HG03342 (cell line): ENCODE measurements at regions not wholly inside any gene's neighbourhood (a gene's known extent, or its start where the extent isn't known, plus 50 kb on each side); places are given as distances from the start of the nearest gene placed in this dataset.
"Not testable (repeated sequence)": the region's sequence is repeated elsewhere in the genome, so short reads cannot be mapped to it uniquely, and the experiment has no call there.

ENCODE experiments used
- ATAC-seq: cut with Tn5 transposase; IDR thresholded peaks from one replicate; pipeline ENCODE4 v1.9.1; 2021; ENCODE audit warnings: mild to moderate bottlenecking, moderate library complexity; ENCODE audit not compliant: unreplicated experiment

GRCh38 chr3:110576960-110577359 is 494.7 kb upstream of the NECTIN3 start:
- no peak for ATAC-seq

GRCh38 chr3:110577854-110578253 is 493.8 kb upstream of the NECTIN3 start:
- no peak for ATAC-seq

DNA sequence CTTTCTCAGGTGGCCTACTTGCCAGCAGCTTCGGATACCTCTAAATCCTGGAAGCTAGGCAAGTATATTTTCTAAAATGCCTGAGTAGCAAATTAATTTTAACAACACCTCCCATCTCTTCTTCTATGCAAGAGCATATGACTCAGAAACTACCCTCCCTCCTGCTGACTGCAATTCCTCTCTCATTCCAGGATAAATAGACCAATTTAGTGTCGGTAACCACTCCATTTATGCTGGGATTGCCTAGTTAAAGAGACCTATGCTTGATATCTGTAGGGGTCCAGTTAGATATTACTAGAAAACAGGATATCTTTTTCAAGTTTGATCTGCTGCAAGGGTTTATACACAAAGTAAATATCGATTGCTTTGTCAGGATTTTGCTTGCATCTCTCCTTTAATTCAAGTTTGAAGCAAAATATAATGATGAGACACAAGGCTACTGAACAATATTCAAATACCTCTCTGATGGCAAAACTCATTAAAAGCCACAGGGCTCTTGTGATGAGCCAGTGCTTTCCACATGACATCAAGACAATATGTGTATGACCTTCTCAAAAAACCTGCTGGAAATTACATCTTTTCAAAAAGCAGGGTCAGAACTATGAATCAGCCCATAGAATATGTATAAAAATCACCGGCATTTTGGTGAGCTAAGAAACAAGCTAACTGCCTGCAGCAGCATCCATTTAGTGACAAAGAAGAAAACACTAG is 491.6 kb upstream of the NECTIN3 start:
- ATAC-seq, result no peak

DNA sequence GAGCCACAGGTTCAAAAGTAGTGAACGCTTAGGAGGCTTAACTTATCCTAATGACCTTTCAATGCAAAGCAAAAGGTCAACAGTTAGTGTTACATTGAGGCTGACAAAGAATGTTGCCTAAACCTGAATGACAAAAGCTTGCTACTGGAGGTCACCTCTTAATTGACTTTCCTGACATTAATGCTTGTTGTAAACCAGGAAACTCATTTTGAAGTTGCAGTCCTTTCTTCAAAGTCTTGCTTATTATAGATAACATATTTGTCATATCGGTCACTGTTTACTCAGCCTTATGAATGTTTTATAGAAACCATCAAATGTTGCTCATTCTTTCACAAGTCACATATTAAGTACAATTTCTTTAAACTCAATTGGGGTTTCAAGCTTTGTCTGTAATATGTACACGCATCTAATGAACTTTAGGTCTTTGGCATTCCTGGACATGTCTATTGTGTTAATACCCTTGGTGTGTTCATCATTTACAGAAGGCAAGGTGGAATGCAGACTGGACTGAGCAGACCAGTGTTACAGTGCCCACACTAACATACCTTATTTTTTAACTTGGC is 488.2 kb upstream of the NECTIN3 start:
- no peak for ATAC-seq

DNA sequence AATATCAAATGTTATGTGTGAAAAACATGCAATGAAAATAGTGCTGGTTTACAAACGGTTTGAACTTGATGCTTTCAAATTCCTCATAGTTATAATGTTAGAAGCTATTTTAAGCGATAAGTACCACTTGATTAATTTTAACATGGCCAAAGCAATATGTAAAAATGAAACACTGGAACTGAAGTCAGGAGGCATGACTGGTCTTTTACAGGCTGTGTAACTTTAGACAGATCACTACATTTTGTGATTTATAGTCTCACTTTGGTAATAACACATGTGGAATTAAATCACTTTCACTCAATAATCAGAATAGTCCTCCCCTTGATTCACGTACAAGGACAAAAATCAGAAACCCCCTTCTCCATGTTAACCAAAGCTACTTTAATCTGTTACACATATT is 482.7 kb upstream of the NECTIN3 start:
- no peak for ATAC-seq

DNA sequence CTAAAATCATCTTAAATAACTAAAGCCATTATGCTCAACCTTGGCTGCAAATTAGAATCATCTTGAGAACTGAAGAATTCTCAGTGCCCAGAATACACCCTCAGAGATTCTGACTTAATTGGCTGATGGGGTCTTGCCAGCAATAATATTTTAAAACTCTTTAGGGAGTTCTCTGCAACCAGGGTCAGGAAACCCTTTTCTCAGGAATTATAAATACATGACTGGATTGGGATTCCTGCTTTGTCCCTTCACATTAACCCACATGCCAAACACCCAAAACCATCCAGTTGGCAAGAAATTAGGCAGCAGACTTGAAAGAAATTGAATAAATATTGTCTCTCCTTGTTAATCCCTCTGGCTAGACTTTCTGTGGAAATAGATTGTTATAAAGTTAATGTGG is 482.3 kb upstream of the NECTIN3 start:
- no peak for ATAC-seq

GRCh38 chr3:110593749-110594148 is 477.9 kb upstream of the NECTIN3 start:
- ATAC-seq, result no peak

GRCh38 chr3:110598847-110599490 is 472.6 kb upstream of the NECTIN3 start:
- ATAC-seq, result no peak

DNA sequence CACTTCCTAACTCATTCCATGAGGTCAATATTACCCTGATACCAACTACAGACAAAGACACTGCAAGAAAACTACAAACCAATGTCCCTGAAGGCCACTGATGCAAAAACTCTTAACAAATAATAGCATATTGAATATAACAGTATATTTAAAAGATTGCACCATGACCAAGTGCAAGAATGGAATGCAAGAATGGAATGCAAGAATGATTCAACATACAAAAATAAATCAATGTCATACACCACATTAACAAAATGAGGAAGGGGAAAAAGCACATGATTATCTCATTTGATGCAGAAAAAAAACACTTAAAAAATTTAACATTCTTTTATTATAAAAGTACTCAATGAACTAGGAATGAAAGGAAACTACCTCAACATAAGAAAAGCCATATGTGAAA is 463.1 kb upstream of the NECTIN3 start:
- no peak for ATAC-seq

- no peak for ATAC-seq
Measured at GRCh38 chr3:110612045-110612444, 459.6 kb upstream of the NECTIN3 start.

DNA sequence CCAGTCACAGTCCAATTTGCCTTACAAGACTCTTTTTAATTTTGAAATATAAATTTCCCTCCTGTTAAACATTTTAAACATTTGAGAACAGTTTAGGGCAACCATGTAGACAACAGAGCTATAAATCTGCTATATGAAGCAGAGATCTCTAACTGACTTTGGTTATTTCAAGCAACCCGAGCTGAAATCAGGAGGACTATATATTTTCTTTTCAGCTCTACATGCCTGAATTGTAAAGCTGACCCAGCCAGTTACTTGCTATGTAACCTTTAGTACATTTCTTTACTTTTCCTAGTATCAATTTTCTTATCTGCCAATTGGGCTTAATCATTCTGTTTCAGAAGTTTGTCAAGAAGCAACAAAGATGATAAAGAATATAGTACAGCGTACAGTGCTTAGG is 457.4 kb upstream of the NECTIN3 start:
- ATAC-seq, result no peak

DNA sequence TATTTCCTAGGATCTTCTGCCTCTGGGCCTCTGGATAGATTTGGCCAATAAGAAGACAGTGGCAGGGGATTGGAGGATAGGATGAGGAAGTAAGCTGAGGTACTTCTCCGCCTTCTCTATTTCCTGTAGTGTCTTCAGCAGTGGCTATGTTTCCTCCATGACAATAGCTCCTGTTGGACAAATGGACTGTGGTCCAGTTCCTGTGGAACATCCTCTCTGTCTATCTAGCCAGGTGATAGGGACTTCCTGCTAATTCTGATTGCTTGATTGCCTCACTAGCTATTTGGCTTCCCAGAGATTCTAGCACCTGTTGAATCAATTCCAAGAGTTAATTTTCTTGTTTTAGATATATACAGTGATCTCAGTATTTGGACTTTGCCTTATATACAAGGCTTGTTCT is 456.2 kb upstream of the NECTIN3 start:
- no peak for ATAC-seq

DNA sequence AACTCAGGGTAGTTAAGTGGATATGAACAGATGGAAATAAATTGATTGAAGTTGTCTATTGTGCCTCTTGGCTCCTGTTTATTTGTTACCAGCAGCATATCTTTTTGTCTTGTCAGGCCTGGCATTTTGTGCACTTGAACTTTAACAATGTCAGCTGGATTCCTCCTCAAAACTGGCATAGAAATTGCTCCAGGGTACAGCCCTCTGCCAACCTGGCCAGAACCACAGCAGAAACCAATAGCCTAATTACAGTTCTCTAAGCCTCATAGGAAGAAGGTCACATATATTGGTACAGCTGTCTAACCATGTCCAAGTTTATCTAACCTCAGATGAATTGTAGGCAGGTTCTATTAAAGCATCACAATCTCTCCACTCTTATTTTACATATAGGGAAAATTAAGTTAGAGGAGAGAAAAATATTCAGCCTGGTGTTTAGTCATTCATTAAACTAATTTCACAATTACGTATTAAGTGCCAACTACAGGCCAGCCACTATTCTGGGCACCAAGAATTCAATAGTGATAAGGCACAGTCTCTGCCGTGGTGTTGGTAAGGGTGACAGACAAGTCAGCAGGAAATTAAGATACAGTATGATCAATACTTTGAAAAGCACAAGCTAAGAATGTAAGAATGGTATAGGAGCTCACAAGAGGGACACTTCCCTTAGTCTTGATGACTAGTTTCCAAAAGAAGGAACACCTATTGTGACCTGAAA is 452.9 kb upstream of the NECTIN3 start:
- ATAC-seq, result no peak

- ATAC-seq, result no peak
Measured at GRCh38 chr3:110620118-110620517, 451.5 kb upstream of the NECTIN3 start.

DNA sequence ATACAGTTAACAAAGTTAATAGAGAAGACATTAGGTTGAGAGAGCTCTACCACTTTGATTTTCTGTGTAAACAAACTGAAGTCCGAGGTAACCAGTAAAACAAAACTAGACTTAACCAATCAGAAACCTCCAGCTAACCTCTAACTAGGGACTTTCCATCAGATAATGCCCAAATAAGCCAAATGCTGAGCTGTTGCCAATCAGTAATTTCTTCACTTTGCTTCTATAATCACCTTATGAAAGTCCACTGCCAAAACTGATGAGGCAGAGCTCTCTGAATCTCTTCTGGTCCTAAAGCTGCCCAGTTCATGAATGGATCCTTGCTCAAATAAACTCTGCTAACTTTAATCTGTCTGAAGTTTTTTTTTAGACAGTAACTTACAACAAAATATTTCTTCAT is 448.0 kb upstream of the NECTIN3 start:
- no peak for ATAC-seq

GRCh38 chr3:110624576-110624975 is 447.0 kb upstream of the NECTIN3 start:
- no peak for ATAC-seq

DNA sequence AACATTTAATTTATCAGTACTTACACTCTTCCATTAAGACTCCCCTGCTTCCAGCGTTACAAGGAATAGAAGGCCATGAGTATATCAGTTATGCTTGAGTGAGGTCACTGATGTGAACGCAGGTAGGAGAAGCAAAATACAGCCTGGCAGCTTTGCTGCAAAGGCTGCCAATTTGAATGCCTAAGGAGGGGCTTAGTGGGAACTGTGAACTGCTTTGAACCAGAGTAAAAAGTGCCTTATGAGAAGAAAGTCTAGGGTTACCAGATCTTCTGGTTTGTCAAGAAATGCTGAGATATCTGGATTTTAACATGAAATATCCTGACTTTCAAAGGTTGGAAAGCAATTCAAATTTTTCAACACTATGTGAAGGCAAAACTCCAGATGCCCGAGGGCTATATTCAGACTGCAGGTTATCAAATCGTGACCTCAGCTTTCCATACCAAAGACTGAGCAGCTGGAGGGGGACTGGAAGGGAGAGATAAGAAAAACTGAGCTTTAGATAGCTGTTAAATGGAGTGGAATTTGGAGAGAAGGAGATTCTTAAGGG is 446.3 kb upstream of the NECTIN3 start:
- no peak for ATAC-seq

- ATAC-seq, result not testable (repeated sequence)
Measured at GRCh38 chr3:110626652-110627111, 444.9 kb upstream of the NECTIN3 start.

DNA sequence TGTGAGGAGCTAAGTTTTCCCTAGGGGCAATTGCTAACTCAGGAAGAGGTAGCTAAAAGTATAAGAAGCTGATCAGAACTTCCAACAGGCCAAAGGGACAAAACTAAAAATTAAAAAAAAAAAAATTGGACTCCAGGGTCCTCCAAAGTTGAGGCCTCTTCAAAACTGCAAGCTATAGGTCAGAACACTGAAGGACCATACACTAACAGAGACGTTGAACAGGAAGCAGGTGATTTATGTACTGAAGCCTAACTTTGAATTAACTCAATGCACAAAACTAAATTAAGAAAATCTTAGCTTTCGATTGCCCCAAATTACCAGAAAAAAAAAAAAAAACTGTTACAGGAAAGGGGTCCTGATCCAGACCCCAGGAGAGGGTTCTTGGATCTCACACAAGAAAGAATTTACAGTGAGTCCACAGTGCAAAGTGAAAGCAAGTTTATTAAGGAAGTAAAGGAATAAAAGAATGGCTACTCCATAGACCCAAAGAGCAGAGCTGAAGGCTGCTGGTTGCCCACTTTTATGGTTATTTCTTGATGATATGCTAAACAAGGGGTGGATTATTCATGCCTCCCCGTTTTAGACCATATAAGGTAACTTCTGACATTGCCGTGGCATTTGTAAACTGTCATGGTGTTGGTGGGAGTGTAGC is 442.8 kb upstream of the NECTIN3 start:
- ATAC-seq, result no peak

DNA sequence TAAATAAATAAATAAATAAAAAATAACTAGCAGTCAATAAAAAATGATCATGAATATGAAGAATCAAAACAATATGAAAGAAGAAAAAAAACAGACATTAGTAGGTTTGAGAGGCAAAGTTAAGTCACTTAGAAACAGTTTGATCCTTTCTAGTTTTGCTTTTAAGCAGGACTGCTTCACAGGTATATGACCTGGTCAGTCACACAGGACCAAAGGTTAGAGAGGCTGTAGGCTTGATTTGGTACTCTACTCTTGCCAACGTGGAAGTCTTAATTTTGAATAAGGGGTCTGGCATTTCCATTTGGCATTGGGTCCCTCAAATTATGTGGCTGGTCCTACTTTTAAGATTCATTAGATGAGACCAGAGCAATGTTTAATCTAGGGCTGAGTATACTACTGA is 441.7 kb upstream of the NECTIN3 start:
- ATAC-seq, result no peak

DNA sequence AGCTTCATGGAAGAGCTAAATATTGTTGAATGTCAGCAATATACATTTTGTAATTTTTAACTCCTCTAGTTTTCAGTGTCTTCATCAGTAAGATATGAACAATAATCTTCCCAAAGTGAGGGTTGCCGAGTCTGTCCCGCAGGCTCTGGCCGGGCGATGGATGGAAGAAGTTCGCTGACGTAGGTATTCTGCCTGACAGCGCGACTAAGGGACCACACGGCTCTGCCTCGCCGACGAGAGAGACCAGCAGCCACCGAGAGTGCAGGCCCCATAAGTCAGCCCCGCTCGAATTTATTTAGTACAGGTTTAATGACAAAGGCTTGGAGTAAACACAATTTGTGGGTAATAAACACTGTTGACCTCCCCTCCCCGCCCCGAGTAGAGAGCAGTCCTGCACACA is 427.4 kb upstream of the NECTIN3 start:
- ATAC-seq, result no peak
